Endothelial cell of umbilical vein (primary cell): ENCODE measurements at regions not wholly inside any gene's neighbourhood (a gene's known extent, or its start where the extent isn't known, plus 50 kb on each side); places are given as distances from the start of the nearest gene placed in this dataset.

ENCODE experiments used
- BruUV-seq: library from RNA; stranded (reverse); fragments of 400-500 nt; replicated peaks from 2 replicates; lab custom pipeline; 2021; lab: Mats Ljungman, UMichigan
- CTCF ChIA-PET: fragments of 300-600, 350-600 bp; sonication (Branson Sonifier 250); formaldehyde crosslinking; loops from one replicate; lab custom pipeline; 2021; ENCODE audit warnings: antibody characterized with exemption, inconsistent platforms; lab: Charles Lee
- POLR2A ChIA-PET: fragments of 300-600, 350-600 bp; sonication (Branson Sonifier 250); formaldehyde crosslinking; loops from one replicate; lab custom pipeline; 2021; ENCODE audit warnings: antibody characterized with exemption, inconsistent platforms; lab: Charles Lee
- DNase-seq: peaks from one replicate; pipeline ENCODE4 v3.0.0-alpha.2; 2011; ENCODE audit warnings: low read depth, low spot score
- FAIRE-seq: peaks from 2 replicates; lab custom pipeline; 2011; peaks lifted over from hg19 to GRCh38; lab: Jason Lieb, UNC
- H2AFZ ChIP-seq: 2 replicates; pipeline ENCODE4 v1.6.0; 2012; ENCODE audit warnings: low read depth, low read length, control low read depth, inconsistent platforms
- H3K27ac ChIP-seq: 2 replicates; pipeline ENCODE4 v1.5.1; 2011; ENCODE audit warnings: low read depth, mild to moderate bottlenecking, control low read depth, low read length, moderate library complexity; ENCODE audit not compliant: insufficient read depth
- H3K27me3 ChIP-seq, 2 experiments: 2 replicates each; pipeline versions ENCODE4 v1.6.0 to v1.6.1; 2011; ENCODE audit warnings: low read length in 2 of 2, mixed read lengths in 1 of 2; ENCODE audit not compliant: control insufficient read depth in 2 of 2, insufficient read depth in 2 of 2
- H3K36me3 ChIP-seq, 2 experiments: 2 replicates in 1 of 2; 3 replicates in 1 of 2; pipeline ENCODE4 v1.5.1; 2011; ENCODE audit warnings: low read length in 2 of 2, mild to moderate bottlenecking in 1 of 2, moderate library complexity in 1 of 2; ENCODE audit not compliant: control insufficient read depth in 2 of 2, insufficient read depth in 2 of 2; ENCODE audit errors: extremely low read depth in 1 of 2
- H3K4me1 ChIP-seq: 3 replicates; pipeline ENCODE4 v1.5.1; 2011; ENCODE audit warnings: mild to moderate bottlenecking, low read length; ENCODE audit not compliant: control insufficient read depth, insufficient read depth; ENCODE audit errors: extremely low read depth
- H3K4me2 ChIP-seq: 2 replicates; pipeline ENCODE4 v1.6.1; 2011; ENCODE audit warnings: low read length, control low read depth, mixed read lengths; ENCODE audit not compliant: insufficient read depth
- H3K4me3 ChIP-seq, 3 experiments: fragments of 200-600 bp in 1 of 3; sonication (generic), shearing (Covaris generic) in 1 of 3; replicated peaks in 1 of 3; 2 replicates each; pipeline ENCODE4 v1.5.1; 2011 to 2016; ENCODE audit warnings: control low read depth in 3 of 3, low read length in 3 of 3, mild to moderate bottlenecking in 2 of 3, inconsistent platforms in 1 of 3, low read depth in 1 of 3, moderate library complexity in 1 of 3; ENCODE audit not compliant: insufficient read depth in 1 of 3
- H3K79me2 ChIP-seq: 2 replicates; pipeline ENCODE4 v1.6.0; 2012; ENCODE audit warnings: low read length, inconsistent platforms; ENCODE audit not compliant: control insufficient read depth, insufficient read depth
- H3K9ac ChIP-seq: replicated peaks from 2 replicates; pipeline ENCODE3; 2011; ENCODE audit warnings: low read length, control low read depth; ENCODE audit not compliant: insufficient read depth; ENCODE audit errors: extremely low read depth
- H3K9me1 ChIP-seq: replicated peaks from 3 replicates; pipeline ENCODE4 v1.6.0; 2011; ENCODE audit warnings: mild to moderate bottlenecking, low read length; ENCODE audit not compliant: control insufficient read depth, insufficient read depth; ENCODE audit errors: extremely low read depth
- H3K9me3 ChIP-seq: replicated peaks from 2 replicates; pipeline ENCODE4 v1.5.1; 2012; ENCODE audit warnings: low read length, inconsistent platforms; ENCODE audit not compliant: control insufficient read depth, insufficient read depth
- H4K20me1 ChIP-seq: replicated peaks from 2 replicates; pipeline ENCODE3; 2011; ENCODE audit warnings: mild to moderate bottlenecking, low read length; ENCODE audit not compliant: control insufficient read depth, insufficient read depth; ENCODE audit errors: extremely low read depth
- EZH2 ChIP-seq: IDR thresholded peaks from 2 replicates; pipeline ENCODE4 v1.6.1; 2012; ENCODE audit warnings: borderline replicate concordance, low read depth, mild to moderate bottlenecking, moderate library complexity, low read length, inconsistent platforms; ENCODE audit not compliant: severe bottlenecking
- FOS ChIP-seq: IDR thresholded peaks from 2 replicates; pipeline ENCODE4 v1.6.1; 2011; ENCODE audit warnings: mild to moderate bottlenecking, low read length, moderate library complexity, borderline replicate concordance; ENCODE audit not compliant: insufficient read depth
- GATA2 ChIP-seq: IDR thresholded peaks from 2 replicates; pipeline ENCODE4 v1.7.0; 2011; ENCODE audit warnings: low read depth, mild to moderate bottlenecking, moderate library complexity, mixed read lengths, low read length; ENCODE audit not compliant: insufficient read length, insufficient read depth
- JUN ChIP-seq: IDR thresholded peaks from 2 replicates; pipeline ENCODE4 v1.6.1; 2011; ENCODE audit warnings: borderline replicate concordance, low read depth; ENCODE audit not compliant: insufficient read length, insufficient read depth
- MYC ChIP-seq: IDR thresholded peaks from one replicate; pipeline ENCODE4 v1.6.1; 2011; ENCODE audit warnings: mild to moderate bottlenecking, low read depth, low read length
- POLR2A ChIP-seq: IDR thresholded peaks from 2 replicates; pipeline ENCODE4 v1.6.1; 2012; ENCODE audit warnings: low read depth, mild to moderate bottlenecking, control low read depth, low read length
- POLR2AphosphoS5 ChIP-seq: IDR thresholded peaks from 2 replicates; pipeline ENCODE4 v1.6.1; 2012; ENCODE audit warnings: low read depth, mild to moderate bottlenecking, control low read depth, low read length, moderate library complexity; ENCODE audit not compliant: insufficient read depth
- dilution Hi-C: fragments of 300-500 bp; cut with MboI; formaldehyde crosslinking; loops from one replicate; pipeline ENCODE4 v1.15.0; 2019; ENCODE audit warnings: low sequenced_read_pairs; ENCODE audit not compliant: extremely low pct_ligation_motif_present
- intact Hi-C: fragments of 100-400 bp; cut with micrococcal nuclease; formaldehyde crosslinking; loops from one replicate; pipeline ENCODE4 v1.10.0; 2022

- POLR2A ChIA-PET, result no interaction called here
- CTCF ChIA-PET, result no interaction called here
- dilution Hi-C loops, result no loop called here
These were observed 1018.3 kb downstream of the ZPLD1 start for GRCh38 chr3:103453152-103453551.

GRCh38 chr3:103459815-103460214, 1025.0 kb downstream of the ZPLD1 start:
- no peak overlapping the region for H2AFZ ChIP-seq
- no peak overlapping the region for H3K27ac ChIP-seq
- no peaks in the 10 kb centered on the region for H3K36me3 ChIP-seq
- H3K79me2 ChIP-seq, result no peaks in the 10 kb centered on the region
- H3K4me2 ChIP-seq, result no peak overlapping the region
- no peaks in the 10 kb centered on the region for H3K27me3 ChIP-seq
- no peak overlapping the region for H3K4me3 ChIP-seq
- ChIA-PET POLR2A (no interaction called here), CTCF (no interaction called here)
- no peaks in the 10 kb centered on the region for H4K20me1 ChIP-seq
- H3K9me1 ChIP-seq, result no peaks in the 10 kb centered on the region
- H3K9ac ChIP-seq, result no peak overlapping the region
- no TSS peak for BruUV-seq
- intact Hi-C loops (no loop called here), dilution Hi-C loops (no loop called here)
- DNase-seq, result no peak
- no peaks in the 10 kb centered on the region for H3K4me1 ChIP-seq
- no peaks in the 10 kb centered on the region for H3K9me3 ChIP-seq
- no peak for TF ChIP-seq FOS
- TF ChIP-seq POLR2A, result no peak
- no peak for TF ChIP-seq EZH2
- no peak for TF ChIP-seq POLR2AphosphoS5
- no peak for FAIRE-seq

More at GRCh38 chr3:103453152-103453551, 1018.3 kb downstream of the ZPLD1 start:
- no TSS peak for BruUV-seq
- H3K4me3 ChIP-seq, result no peak overlapping the region
- H3K4me2 ChIP-seq, result no peak overlapping the region
- H3K36me3 ChIP-seq, result no peaks in the 10 kb centered on the region
- no peak for DNase-seq
- no peaks in the 10 kb centered on the region for H3K9me3 ChIP-seq
- H3K27ac ChIP-seq, result no peak overlapping the region
- intact Hi-C loops, result no loop called here
- no peak for FAIRE-seq
- H2AFZ ChIP-seq, result no peak overlapping the region
- H4K20me1 ChIP-seq, result no peaks in the 10 kb centered on the region
- no peaks in the 10 kb centered on the region for H3K79me2 ChIP-seq
- no peak for TF ChIP-seq MYC
- TF ChIP-seq JUN, result no peak
- TF ChIP-seq GATA2, result no peak
- TF ChIP-seq POLR2AphosphoS5, result no peak
- no peak for TF ChIP-seq POLR2A
- TF ChIP-seq EZH2, result no peak
- no peaks in the 10 kb centered on the region for H3K27me3 ChIP-seq
- H3K4me1 ChIP-seq, result no peaks in the 10 kb centered on the region
- H3K9ac ChIP-seq, result no peak overlapping the region
- H3K9me1 ChIP-seq, result no peaks in the 10 kb centered on the region
